Calu3 (cell line): ENCODE measurements at regions not wholly inside any gene's neighbourhood (a gene's known extent, or its start where the extent isn't known, plus 50 kb on each side); places are given as distances from the start of the nearest gene placed in this dataset.

ENCODE experiments used
- BruUV-seq: library from RNA; stranded (reverse); fragments of 400-500 nt; replicated peaks from 2 replicates; lab custom pipeline; 2021; lab: Mats Ljungman, UMichigan
- CTCF ChIA-PET: fragments of 300-600 bp; sonication (Branson Sonifier 250); formaldehyde crosslinking; loops from one replicate; lab custom pipeline; 2022; ENCODE audit warnings: antibody characterized with exemption; lab: Charles Lee
- DNase-seq: peaks from one replicate; pipeline ENCODE4 v3.0.0; 2022
- H3K27ac Mint-ChIP-seq: one replicate; pipeline ENCODE4 v1.8.0; 2022; ENCODE audit warnings: mixed read lengths; ENCODE audit not compliant: unreplicated experiment
- H3K27me3 Mint-ChIP-seq: one replicate; pipeline ENCODE4 v1.8.0; 2022; ENCODE audit warnings: mixed read lengths; ENCODE audit not compliant: unreplicated experiment
- H3K36me3 Mint-ChIP-seq: one replicate; pipeline ENCODE4 v1.8.0; 2022; ENCODE audit warnings: mild to moderate bottlenecking, moderate library complexity, mixed read lengths; ENCODE audit not compliant: insufficient read depth, unreplicated experiment
- H3K4me1 Mint-ChIP-seq: one replicate; pipeline ENCODE4 v1.8.0; 2022; ENCODE audit warnings: mild to moderate bottlenecking, low read depth, mixed read lengths; ENCODE audit not compliant: unreplicated experiment
- H3K4me3 Mint-ChIP-seq: one replicate; pipeline ENCODE4 v1.8.0; 2022; ENCODE audit warnings: mild to moderate bottlenecking, low read depth, moderate library complexity, mixed read lengths; ENCODE audit not compliant: unreplicated experiment
- H3K9me3 Mint-ChIP-seq: one replicate; pipeline ENCODE4 v1.8.0; 2022; ENCODE audit warnings: low read depth, mixed read lengths; ENCODE audit not compliant: unreplicated experiment
- CTCF ChIP-seq: fragments of 200-600 bp; IDR thresholded peaks from one replicate; pipeline ENCODE4 v1.8.0; 2022; ENCODE audit warnings: antibody characterized with exemption; ENCODE audit not compliant: unreplicated experiment
- intact Hi-C: fragments of 100-400 bp; cut with micrococcal nuclease; formaldehyde crosslinking; loops from one replicate; pipeline ENCODE4 v1.10.0; 2022; ENCODE audit not compliant: unreplicated experiment

GRCh38 chr13:76709851-76710250, 176.4 kb downstream of the KCTD12 start:
- intact Hi-C loops = no loop called here
- no TSS peak for BruUV-seq
- no peaks in the 10 kb centered on the region for H3K27me3 Mint-ChIP-seq
- CTCF ChIA-PET = no interaction called here
- no peak for DNase-seq
- no peak for TF ChIP-seq CTCF
- no peak overlapping the region for H3K4me3 Mint-ChIP-seq
- H3K4me1 Mint-ChIP-seq = no peaks in the 10 kb centered on the region
- H3K9me3 Mint-ChIP-seq = no peaks in the 10 kb centered on the region
- H3K36me3 Mint-ChIP-seq = no peaks in the 10 kb centered on the region
- H3K27ac Mint-ChIP-seq = no peak overlapping the region

- BruUV-seq = no TSS peak
- CTCF ChIA-PET = no interaction called here
- TF ChIP-seq CTCF = no peak
- intact Hi-C loops = no loop called here
- no peaks in the 10 kb centered on the region for H3K9me3 Mint-ChIP-seq
- H3K36me3 Mint-ChIP-seq = no peaks in the 10 kb centered on the region
- H3K27ac Mint-ChIP-seq = no peak overlapping the region
- H3K4me3 Mint-ChIP-seq = no peak overlapping the region
- H3K27me3 Mint-ChIP-seq = no peaks in the 10 kb centered on the region
- DNase-seq = no peak
- no peaks in the 10 kb centered on the region for H3K4me1 Mint-ChIP-seq
Observed at GRCh38 chr13:76708138-76708688, 178.0 kb downstream of the KCTD12 start.

GRCh38 chr13:76707360-76707759, 178.8 kb downstream of the KCTD12 start:
- no peak for TF ChIP-seq CTCF
- no peaks in the 10 kb centered on the region for H3K4me1 Mint-ChIP-seq
- no peak for DNase-seq
- H3K9me3 Mint-ChIP-seq = no peaks in the 10 kb centered on the region
- intact Hi-C loops = no loop called here
- CTCF ChIA-PET = no interaction called here
- no peaks in the 10 kb centered on the region for H3K36me3 Mint-ChIP-seq
- H3K27ac Mint-ChIP-seq = no peak overlapping the region
- H3K27me3 Mint-ChIP-seq = no peaks in the 10 kb centered on the region
- H3K4me3 Mint-ChIP-seq = no peak overlapping the region
- BruUV-seq = no TSS peak

GRCh38 chr13:76703621-76704288, 182.4 kb downstream of the KCTD12 start:
- TF ChIP-seq CTCF = no peak
- Mint-ChIP-seq H3K9me3 (no peaks in the 10 kb centered on the region), H3K27me3 (no peaks in the 10 kb centered on the region), H3K36me3 (no peaks in the 10 kb centered on the region), H3K27ac (no peak overlapping the region), H3K4me3 (no peak overlapping the region), H3K4me1 (no peaks in the 10 kb centered on the region)
- intact Hi-C loops = no loop called here
- CTCF ChIA-PET = interaction anchor here (0.6 kb wide), 1 partner anchor 91 kb away, joined by 3 read pairs; no protein-coding TSS in a partner anchor
- no TSS peak for BruUV-seq
- no peak for DNase-seq
